ENCODE measurements at regions not wholly inside any gene's neighbourhood (a gene's known extent, or its start where the extent isn't known, plus 50 kb on each side); places are given as distances from the start of the nearest gene placed in this dataset.

DNA sequence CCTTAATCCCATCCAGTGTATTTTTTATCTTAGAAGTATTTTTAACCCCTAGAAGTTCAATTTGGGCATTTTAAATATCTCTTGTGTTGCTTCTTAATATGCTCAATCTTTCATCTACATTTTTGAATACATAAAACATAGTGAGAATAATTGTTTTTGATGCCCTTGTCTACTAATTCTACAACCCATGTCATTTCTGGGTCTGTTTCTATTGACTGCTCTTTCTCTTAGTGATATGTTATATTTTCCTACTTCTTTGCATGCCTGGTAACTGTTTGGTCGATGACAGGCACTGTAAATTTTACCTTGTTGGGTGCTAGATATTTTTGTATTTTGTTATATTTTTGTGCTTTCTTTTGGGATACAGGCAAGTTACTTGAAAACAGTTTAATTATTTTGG lies 56.3 kb downstream of the CYTL1 start:
- TF ChIP-seq POLR2A (IDR thresholded peaks at IDR 0.05) (no peak), CTCF (IDR thresholded peaks at IDR 0.05) (no peak)
- WGBS, 2 donors = 55 to 74% methylated on average over 1 of the region's 1 CpG
- intact Hi-C loops (cut with DNase I; ENCODE audit: low total_unique reads) = no loop called here
- H3K4me3 ChIP-seq (ENCODE audit: low read depth, poor library complexity, severe bottlenecking) = no peak overlapping the region
- no peak for DNase-seq (ENCODE audit: low spot score in 2 of 2)
